Stomach (tissue), 4 donors: ENCODE measurements at regions not wholly inside any gene's neighbourhood (a gene's known extent, or its start where the extent isn't known, plus 50 kb on each side); places are given as distances from the start of the nearest gene placed in this dataset.

Source experiments
- POLR2A ChIP-seq, 4 donors: fragments of 450-650 bp; IDR thresholded peaks; one replicate each; pipeline ENCODE4 v1.6.1; 2016; ENCODE audit warnings: antibody characterized with exemption in 4 of 4, control low read depth in 2 of 4, mild to moderate bottlenecking in 1 of 4, moderate library complexity in 1 of 4
- TF ChIP-seq, protein P1 (sequence below), 7 experiments: fragments of 450-650 bp in 4 of 7; fragments of 200-600 bp in 3 of 7; sonication (generic) in 3 of 7; IDR thresholded peaks; one replicate each; pipeline ENCODE4 v1.5.1; 2016 to 2019; ENCODE audit warnings: antibody characterized with exemption in 7 of 7, control low read depth in 2 of 7, mild to moderate bottlenecking in 1 of 7

DNA sequence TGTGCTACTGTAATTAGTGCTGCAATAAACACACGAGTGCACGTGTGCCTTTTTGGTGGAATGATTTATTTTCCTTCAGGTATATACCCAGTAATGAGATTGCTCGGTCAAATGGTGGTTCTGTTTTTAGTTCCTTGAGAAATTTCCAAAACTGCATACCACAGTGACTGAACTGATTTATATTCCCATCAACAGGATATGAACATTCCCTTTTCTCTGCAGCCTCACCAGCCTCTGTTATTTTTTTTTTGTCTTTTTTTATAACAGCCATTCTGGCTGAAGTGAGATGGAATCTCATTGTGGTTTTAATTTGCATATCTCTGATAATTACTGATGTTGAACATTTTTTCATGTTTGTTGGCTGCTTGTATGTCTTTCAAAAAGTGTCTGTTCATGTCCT lies 922.9 kb upstream of the LRRN3 start:
- TF ChIP-seq, protein P1, sequence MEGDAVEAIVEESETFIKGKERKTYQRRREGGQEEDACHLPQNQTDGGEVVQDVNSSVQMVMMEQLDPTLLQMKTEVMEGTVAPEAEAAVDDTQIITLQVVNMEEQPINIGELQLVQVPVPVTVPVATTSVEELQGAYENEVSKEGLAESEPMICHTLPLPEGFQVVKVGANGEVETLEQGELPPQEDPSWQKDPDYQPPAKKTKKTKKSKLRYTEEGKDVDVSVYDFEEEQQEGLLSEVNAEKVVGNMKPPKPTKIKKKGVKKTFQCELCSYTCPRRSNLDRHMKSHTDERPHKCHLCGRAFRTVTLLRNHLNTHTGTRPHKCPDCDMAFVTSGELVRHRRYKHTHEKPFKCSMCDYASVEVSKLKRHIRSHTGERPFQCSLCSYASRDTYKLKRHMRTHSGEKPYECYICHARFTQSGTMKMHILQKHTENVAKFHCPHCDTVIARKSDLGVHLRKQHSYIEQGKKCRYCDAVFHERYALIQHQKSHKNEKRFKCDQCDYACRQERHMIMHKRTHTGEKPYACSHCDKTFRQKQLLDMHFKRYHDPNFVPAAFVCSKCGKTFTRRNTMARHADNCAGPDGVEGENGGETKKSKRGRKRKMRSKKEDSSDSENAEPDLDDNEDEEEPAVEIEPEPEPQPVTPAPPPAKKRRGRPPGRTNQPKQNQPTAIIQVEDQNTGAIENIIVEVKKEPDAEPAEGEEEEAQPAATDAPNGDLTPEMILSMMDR (IDR thresholded peaks at IDR 0.05) = no peak
- no peak for TF ChIP-seq POLR2A (IDR thresholded peaks at IDR 0.05)
